ENCODE measurements at regions not wholly inside any gene's neighbourhood (a gene's known extent, or its start where the extent isn't known, plus 50 kb on each side); places are given as distances from the start of the nearest gene placed in this dataset.

DNA sequence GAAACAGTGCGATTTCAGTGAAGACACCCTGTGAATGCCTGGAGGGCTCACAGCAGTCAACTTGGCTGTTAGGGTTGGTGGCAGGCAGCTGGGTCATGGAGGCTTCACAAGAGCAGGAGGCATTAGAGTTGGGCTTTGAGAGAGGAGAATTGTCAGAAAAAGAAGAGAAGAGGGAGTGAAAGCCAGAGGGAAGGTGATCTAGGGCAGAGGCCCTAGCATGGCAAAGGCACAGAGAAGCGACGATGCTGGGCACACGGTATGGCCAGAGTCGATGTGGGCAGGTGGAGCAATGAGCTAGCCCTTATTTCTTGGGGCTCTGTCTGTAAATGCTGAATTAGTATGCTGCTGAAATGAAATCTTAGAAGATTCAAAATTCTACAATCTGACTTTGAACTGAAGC is 52.6 kb upstream of the OLFM4 start:
- DNase-seq (ENCODE audit: extremely low read depth in 1 of 11, low read depth in 9 of 11, low spot score in 4 of 11): no peak

DNA sequence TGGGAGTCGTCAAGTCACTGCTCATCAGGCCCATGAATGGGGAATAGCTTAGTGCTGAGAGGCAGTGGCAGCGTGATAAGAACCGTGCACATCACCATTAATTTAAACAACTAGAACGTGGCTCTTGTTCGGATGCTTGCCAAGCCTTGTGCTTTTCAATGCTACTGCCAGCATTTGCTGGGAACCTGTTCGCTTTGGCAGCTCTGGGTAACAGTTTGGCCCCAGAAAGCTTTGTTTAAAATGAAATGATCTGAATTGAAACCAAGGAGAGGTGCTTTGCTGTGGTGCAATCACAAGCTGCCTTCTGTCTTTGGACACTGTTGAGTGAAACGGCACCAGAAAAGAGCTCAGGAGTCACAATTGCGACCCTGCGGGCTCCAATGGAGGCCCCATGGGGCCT is 53.5 kb upstream of the OLFM4 start:
- no peak for DNase-seq (ENCODE audit: extremely low read depth in 1 of 11, low read depth in 9 of 11, low spot score in 4 of 11)

DNA sequence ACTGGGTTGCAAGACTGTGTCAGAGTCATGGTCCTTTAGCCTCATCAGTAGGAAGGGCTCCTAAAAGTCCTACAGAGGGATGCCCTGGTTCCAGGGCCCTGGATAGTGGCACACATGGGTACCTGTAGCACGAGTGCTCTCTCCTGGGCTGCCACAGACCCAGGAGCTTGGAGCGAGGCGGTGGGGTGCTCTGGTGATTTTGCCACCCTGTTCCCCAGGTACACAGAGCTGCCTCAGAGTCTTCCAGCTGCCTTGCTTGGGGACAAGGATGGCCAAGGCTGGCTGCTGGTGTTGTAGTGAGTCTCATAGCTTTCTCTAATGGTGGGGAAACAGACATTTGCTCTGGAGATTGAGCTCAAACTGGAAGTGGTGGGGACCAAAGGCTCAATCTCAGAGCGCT is 53.9 kb upstream of the OLFM4 start:
- no peak for DNase-seq (ENCODE audit: extremely low read depth in 1 of 11, low read depth in 9 of 11, low spot score in 4 of 11)

DNA sequence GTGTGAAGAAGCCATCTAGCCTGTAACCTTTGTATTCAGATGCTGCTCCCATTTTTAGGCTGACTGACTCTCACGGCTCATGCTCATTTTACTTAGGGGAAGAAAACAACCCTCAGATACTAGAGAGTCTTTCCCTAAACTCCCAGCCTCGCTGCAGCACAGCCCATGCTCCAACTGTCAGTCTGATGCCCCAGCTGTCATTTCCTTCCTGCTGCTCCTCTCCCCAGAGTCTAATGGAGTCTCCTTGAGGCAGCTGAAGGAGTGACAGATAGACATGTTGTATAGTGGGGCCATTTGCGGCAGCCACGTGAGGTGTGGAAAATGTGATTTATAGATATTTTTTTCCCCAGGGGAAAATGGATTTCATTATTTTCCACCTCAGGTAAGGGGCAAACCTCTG is 59.2 kb upstream of the OLFM4 start:
- DNase-seq (ENCODE audit: extremely low read depth in 1 of 11, low read depth in 9 of 11, low spot score in 4 of 11): no peak

DNA sequence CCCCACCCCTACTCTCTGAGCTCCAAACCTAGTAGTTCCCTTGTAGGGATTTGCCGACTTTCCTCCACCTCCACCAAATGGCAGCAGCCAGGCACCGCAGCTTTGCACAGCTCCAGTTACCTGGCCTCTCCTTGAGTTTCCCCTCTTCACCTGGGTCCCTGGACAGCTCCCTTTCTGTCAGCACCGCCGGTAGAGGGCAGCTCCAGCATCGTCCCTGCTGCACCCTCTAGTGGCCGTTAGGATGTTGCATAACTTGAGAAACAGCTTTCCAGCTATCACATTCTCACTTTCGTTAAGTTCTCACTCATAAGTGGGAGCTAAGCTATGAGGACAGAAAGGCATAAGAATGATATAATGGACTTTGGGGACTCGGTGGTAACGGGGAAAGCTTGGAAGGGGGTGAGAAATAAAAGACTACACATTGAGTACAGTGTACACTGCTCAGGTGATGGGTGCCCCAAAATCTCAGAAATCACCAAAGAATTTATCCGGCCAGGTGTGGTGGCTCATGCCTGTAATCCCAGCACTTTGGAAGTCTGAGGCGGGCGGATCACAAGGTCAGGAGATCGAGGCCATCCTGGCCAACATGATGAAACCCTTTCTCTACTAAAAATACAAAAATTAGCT is 60.4 kb upstream of the OLFM4 start:
- DNase-seq (ENCODE audit: extremely low read depth in 1 of 11, low read depth in 9 of 11, low spot score in 4 of 11): peak; percentile 41 to 77 (median 64)

DNA sequence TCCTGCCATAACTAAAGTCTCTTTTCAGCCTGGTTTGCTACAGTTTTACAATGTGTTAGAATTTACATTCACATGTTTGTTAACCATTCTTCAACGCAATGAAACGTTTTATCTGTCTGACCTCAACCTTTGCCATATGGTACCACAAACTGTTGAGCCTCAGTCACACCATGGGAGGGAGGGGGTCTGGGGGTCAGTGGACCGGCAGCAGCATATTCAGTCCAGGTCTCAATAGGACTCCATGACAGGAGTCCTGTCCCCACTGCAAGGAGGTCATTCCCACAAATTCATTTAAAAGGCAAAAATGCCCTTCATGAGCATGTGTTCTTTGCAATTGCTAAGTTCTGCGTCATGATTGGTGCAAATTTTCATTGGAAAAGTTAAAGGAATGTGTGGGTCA is 66.6 kb upstream of the OLFM4 start:
- DNase-seq (ENCODE audit: extremely low read depth in 1 of 11, low read depth in 9 of 11, low spot score in 4 of 11): no peak

DNA sequence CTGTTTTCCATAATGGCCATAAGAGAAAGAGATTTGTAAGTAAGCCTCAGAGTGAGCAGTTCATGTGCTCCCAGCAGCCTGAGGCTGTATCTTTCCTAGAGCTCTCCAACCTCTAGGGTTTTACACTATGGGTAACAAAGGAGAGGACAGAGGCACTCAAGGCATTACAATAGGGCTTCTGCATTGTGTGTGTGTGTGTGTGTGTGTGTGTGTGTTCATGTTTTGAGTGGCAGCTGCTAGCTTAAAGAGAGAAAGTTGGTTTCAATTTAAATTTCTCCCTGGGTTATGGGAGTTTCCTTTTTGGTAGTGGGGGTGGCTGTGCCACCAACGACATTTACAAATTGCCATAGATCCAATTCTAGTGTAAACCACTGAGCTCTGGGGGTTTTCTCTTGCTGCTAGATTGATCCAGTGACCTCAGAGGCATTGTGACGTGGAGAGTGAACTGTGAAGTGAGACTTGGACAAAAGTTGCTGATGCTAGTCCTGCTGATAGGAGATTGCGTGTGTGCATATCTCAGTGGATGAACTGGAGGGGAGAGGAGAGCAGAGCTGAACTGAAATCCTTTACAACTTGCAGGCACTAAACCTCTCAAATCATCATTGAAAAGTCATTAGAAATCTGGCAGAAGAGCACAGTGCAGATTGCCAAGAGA is 67.2 kb upstream of the OLFM4 start:
- no peak for DNase-seq (ENCODE audit: extremely low read depth in 1 of 11, low read depth in 9 of 11, low spot score in 4 of 11)

DNA sequence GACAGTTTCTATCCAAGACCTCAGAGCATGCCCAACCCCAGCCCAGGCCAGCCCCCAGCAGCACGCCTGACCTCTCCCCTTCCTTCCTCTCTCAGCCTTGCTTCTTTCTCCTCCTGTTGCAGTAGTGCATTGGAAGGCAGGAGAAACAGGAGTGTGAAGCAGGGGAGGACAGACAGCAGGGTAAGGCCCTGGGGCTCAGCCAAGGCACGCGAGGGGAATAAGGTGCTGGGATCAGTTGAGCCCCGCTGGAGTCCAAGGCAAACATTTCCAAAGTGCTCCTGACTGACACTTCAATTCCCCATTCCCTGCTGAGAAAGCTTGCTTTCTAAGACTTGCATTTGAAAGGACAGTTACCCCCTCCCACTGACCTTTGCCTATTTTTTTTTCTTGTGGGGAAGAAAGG is 73.1 kb upstream of the OLFM4 start:
- no peak for DNase-seq (ENCODE audit: extremely low read depth in 1 of 11, low read depth in 9 of 11, low spot score in 4 of 11)

DNA sequence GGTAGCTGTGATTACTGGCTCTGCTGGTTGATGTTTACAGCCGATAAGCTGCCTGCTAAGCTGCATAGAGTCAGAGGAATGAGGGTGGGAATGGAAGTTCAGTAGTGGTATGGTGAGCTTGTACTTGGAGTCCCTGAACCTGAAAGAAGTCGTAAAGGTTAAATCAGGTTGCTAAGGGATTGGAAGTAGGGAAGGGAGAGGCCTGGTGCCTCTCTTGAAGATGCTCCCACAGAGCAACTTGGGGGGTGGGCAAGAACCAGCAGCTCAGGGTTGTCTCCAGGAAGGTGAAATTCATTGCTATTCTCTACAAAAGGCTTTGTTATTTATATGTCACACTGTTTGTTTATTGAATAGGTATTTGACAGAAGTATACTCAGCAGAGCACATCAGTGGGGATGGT is 73.8 kb upstream of the OLFM4 start:
- no peak for DNase-seq (ENCODE audit: extremely low read depth in 1 of 11, low read depth in 9 of 11, low spot score in 4 of 11)

DNA sequence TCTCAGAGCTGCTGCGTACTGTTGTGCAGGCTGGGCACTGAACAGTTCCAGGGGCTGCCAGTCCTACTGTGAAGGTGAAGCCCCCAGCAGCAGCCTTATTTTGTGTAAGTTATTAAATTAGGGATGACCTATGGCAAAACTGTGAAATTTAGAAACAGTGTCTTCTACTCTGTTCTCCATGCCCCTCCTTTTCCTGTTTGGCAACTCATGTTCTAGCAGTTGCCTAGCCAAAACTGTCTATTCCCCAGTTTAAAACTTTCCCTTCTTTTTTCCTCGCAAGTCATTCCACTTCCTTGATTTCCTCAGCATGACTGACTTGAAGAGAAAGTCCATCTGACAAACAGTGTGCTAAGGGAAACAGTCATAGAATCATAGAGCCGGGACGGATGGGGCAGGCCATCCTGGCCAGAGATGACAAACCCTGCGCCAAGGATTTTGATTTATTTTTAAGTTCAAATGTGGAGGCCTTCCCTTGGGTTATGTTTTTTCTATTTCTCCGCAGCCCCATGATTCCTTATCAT is 78.1 kb upstream of the OLFM4 start:
- no peak for DNase-seq (ENCODE audit: extremely low read depth in 1 of 11, low read depth in 9 of 11, low spot score in 4 of 11)

DNA sequence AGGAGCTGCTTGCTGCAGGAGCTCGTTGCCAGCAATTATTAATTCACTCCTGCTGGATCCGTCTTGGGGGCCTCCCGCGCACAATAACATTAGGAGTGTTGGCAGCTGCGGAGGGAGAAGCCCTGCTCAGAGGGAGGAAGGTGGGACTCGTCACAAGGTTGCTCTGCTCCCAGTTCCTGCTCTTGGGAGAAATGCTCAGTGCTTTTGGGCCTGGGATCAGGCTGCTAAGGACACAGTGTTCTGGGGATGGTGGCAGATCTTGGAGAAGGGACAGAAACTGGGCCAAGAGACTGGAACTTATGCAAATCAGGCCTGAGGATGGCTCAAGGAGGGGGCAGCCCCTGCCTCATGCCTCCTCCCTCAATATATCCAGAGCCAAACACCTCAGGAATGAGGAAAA is 78.9 kb upstream of the OLFM4 start:
- DNase-seq (ENCODE audit: extremely low read depth in 1 of 11, low read depth in 9 of 11, low spot score in 4 of 11): no peak

DNA sequence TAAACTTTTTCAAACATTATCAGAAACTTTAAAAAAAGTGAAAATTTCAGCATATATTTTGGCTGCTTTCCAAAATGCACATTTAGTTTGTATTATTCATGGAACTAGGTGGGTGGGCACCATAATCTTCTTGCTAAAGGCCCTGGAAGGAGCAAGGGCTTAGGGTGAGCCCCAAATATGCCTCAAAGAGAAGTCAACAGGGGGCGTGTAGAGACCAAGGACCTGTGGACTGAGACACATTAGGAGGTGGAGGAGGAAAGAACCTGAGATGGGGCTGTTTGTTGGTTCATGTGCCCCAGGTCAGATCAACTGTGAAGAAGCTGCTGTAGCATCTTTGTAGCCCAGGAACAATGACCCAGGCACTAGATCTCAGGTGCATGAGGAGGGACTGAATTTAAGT is 79.6 kb upstream of the OLFM4 start:
- no peak for DNase-seq (ENCODE audit: extremely low read depth in 1 of 11, low read depth in 9 of 11, low spot score in 4 of 11)

DNA sequence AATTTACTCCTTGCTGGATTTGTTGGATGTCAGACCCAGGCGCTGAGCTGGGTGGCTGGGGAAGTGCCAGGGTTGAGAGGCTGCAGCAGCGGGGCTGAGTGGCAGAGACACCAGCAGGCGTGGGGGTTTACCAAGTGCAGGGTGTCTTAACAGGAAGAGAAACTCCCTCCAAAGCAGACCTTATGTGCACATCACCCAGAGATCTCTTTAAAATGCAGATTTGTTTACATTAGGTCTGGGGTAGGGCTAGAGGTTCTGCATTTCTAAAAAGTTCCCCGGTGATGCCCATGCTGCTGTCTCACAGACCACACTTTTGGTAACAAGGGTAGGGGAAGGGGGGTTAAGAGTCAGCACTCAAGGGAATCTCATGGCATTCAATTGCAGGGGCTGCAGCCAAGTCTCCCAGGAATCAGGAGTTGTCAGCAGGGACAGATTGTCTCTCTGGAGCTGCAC is 80.7 kb upstream of the OLFM4 start:
- DNase-seq (ENCODE audit: extremely low read depth in 1 of 11, low read depth in 9 of 11, low spot score in 4 of 11): no peak

DNA sequence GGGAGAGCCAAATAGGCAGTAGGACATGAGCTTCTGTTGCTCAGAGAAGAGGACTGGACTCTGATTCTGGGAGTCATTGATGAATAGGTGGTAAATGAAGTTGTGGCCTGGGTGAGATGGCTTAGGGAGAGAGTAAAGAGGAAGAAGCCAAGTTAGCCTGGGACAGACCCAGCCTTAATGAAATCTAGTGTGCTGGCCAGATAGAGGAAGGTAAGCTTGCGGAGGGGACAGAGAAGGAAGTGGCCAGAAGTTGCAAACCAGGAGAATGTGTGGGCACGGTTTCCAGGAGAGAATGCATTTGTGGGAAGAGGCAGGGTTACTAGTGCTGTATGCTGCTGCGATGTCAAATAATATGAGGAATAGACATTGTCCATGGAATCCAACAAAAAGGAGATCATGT is 83.3 kb upstream of the OLFM4 start:
- no peak for DNase-seq (ENCODE audit: extremely low read depth in 1 of 11, low read depth in 9 of 11, low spot score in 4 of 11)

DNA sequence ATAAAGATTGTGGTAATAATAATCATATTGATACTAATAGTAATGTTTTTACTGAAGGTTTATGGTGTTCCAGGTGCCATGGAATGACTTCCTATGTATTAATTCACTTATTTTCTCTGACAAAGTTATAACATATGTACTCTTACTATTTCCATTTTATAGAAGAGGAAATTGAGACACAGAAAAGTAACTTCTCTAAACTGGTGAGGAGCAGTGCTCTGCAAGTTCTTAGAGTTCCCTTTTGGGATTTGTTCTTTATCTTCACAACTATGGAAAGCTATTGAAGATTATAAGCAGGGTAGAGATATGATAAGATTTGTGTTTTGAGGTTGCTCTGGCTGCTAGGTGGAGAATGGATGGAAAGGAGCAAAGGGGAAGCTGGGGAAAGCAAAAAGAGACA is 83.9 kb upstream of the OLFM4 start:
- DNase-seq (ENCODE audit: extremely low read depth in 1 of 11, low read depth in 9 of 11, low spot score in 4 of 11): no peak

DNA sequence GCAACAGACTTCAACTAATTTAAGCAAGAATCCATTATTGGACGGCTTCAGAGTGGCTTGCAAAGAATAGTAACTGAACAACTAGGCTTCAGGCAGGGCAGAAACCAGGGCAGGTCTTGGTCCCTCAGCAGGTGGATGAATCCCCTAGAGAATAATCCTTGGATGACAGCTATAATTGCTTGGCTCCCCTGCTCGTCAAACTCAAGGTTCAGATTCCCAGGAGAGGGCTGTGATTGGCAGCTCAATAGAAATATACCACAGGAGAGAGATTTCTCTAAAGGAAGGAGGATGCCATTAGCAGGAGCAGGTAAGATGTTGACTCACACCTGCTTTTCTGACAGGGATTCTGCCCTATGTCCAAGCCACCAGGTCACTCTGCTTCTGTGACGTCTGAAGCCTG is 89.6 kb upstream of the PCDH8 start:
- no peak for DNase-seq (ENCODE audit: extremely low read depth in 1 of 11, low read depth in 9 of 11, low spot score in 4 of 11)

DNA sequence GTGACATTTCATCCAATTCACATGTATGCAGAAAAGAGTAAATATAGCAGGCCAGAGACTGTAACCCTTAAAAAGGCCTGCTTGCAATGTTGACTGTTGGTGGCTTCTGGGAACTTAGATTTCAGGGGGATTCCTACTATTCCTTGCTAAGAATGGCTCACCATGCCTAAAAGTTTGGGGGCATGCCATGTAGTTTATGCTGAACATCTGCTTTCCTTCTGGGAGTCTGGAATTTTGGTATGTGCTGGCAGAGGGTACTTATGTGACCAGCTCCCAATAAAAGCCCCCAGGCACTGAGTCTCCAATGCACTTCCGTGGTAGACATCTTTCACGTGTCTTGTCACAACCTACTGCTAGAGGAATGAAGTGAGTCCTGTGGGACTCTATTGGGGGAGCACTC is 88.4 kb upstream of the PCDH8 start:
- DNase-seq (ENCODE audit: extremely low read depth in 1 of 11, low read depth in 9 of 11, low spot score in 4 of 11): no peak

DNA sequence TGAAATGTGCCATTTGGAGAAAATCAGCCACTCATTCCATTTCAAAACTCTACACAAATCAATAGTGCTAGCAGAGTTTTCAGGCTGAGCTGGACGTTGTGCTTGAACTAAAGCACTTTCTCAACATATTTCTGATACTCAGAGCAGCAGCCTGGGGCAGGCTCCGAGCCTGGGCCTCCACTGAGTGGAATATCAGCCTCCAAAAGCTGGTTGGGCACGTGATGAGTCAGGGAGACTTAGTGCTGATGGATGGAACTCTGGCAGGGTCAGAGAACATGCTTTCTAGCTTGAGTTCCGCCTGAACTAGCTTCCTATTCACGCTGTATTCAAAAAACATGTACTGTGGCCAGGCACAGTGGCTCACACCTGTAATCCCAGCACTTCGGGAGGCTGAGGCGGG is 85.8 kb upstream of the PCDH8 start:
- DNase-seq (ENCODE audit: extremely low read depth in 1 of 11, low read depth in 9 of 11, low spot score in 4 of 11): no peak

DNA sequence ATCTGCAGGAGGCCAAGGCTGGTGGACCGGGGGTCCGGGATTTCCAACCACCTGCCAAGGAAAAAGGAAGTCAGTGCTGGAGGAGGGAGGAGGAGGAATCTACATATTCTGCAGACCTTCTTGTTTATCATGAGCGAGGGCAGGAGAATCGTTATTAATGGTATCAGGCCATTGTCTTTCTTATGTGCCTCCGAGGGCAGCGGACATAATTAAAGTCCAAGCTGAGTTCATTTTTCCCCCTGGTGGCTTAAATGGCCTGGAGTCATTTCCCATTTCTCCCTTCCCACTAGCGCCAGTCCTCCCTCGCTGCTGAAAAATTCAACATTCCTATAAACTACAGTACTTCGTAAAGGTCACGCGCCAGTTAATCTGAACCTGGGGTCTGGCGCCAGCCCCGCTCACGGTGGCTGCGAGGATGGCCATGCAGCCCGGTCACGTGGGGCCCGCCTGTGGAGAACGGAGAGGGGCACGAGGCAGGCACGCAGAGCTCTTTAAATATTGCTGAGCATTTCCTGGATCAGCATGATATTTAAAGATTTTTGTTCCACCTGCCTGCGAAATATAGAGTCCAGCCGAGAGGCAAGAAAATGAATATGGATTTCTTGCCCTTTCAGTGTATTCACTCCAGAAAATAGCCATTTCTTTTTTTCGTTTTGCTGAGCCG is 85.2 kb upstream of the PCDH8 start:
- no peak for DNase-seq (ENCODE audit: extremely low read depth in 1 of 11, low read depth in 9 of 11, low spot score in 4 of 11)

DNA sequence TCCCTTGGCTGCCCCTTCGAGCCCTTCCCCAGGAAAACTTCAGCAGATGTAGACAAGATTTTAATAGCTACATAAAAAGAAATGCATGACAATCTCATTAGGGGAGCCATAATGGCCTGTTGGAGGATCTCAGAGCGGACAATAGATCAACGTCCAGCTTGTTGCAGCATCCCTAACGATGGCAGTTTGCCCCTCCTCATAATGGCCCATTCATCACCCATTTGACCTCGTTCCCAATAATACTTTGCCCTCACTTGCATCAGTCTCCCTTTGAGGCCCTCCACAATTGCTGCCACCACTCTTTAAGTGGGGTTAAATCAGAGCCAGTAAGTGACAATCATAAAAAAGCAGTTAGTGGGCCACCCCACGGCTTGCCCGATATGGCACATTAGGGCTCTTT is 84.7 kb upstream of the PCDH8 start:
- no peak for DNase-seq (ENCODE audit: extremely low read depth in 1 of 11, low read depth in 9 of 11, low spot score in 4 of 11)

DNA sequence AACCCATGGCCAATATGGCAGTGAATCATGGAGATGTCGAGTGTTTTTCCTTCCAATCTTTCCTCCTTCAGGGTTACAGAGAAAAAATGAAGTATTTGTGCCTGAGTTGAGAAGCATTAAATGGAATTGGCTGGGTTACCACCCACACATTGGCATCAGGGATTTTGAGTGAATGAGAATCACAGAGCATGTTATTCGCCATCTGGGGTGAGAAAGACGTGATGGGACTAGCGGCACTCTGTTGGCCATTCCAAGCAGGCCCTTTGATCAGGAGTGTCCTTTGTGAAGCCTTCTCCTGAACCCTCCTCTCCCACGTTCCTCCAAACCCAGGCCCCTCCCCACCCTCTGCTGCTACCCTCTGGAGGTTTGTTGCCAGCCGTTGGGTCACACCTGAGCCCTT is 84.2 kb upstream of the PCDH8 start:
- no peak for DNase-seq (ENCODE audit: extremely low read depth in 1 of 11, low read depth in 9 of 11, low spot score in 4 of 11)

All from renal cortex interstitium (tissue), 11 donors.